Vagina (tissue), 2 donors: ENCODE measurements at regions not wholly inside any gene's neighbourhood (a gene's known extent, or its start where the extent isn't known, plus 50 kb on each side); places are given as distances from the start of the nearest gene placed in this dataset.

ENCODE experiments used
- CTCF ChIP-seq, 3 experiments: fragments of 450-650 bp in 2 of 3; fragments of 200-600 bp in 1 of 3; sonication (generic) in 1 of 3; IDR thresholded peaks; one replicate each; pipeline ENCODE4 v1.5.1; 2017 to 2019; ENCODE audit warnings: antibody characterized with exemption in 3 of 3, mild to moderate bottlenecking in 2 of 3, moderate library complexity in 2 of 3
- POLR2A ChIP-seq, 2 donors: fragments of 450-650 bp; IDR thresholded peaks; one replicate each; pipeline ENCODE4 v1.6.1; 2017; ENCODE audit warnings: antibody characterized with exemption in 2 of 2, mild to moderate bottlenecking in 2 of 2, moderate library complexity in 2 of 2

GRCh38 chr2:6770006-6770405, 95.7 kb downstream of the CMPK2 start:
- TF ChIP-seq POLR2A (IDR thresholded peaks at IDR 0.05) (no peak), CTCF (IDR thresholded peaks at IDR 0.05) (no peak)
